Endothelial cell of umbilical vein (primary cell): ENCODE measurements at regions not wholly inside any gene's neighbourhood (a gene's known extent, or its start where the extent isn't known, plus 50 kb on each side); places are given as distances from the start of the nearest gene placed in this dataset.

Experiments used
- BruUV-seq: library from RNA; stranded (reverse); fragments of 400-500 nt; replicated peaks from 2 replicates; lab custom pipeline; 2021; lab: Mats Ljungman, UMichigan
- CTCF ChIA-PET: fragments of 300-600, 350-600 bp; sonication (Branson Sonifier 250); formaldehyde crosslinking; loops from one replicate; lab custom pipeline; 2021; ENCODE audit warnings: antibody characterized with exemption, inconsistent platforms; lab: Charles Lee
- POLR2A ChIA-PET: fragments of 300-600, 350-600 bp; sonication (Branson Sonifier 250); formaldehyde crosslinking; loops from one replicate; lab custom pipeline; 2021; ENCODE audit warnings: antibody characterized with exemption, inconsistent platforms; lab: Charles Lee
- DNase-seq: peaks from one replicate; pipeline ENCODE4 v3.0.0-alpha.2; 2011; ENCODE audit warnings: low read depth, low spot score
- FAIRE-seq: peaks from 2 replicates; lab custom pipeline; 2011; peaks lifted over from hg19 to GRCh38; lab: Jason Lieb, UNC
- H2AFZ ChIP-seq: 2 replicates; pipeline ENCODE4 v1.6.0; 2012; ENCODE audit warnings: low read depth, low read length, control low read depth, inconsistent platforms
- H3K27ac ChIP-seq: 2 replicates; pipeline ENCODE4 v1.5.1; 2011; ENCODE audit warnings: low read depth, mild to moderate bottlenecking, control low read depth, low read length, moderate library complexity; ENCODE audit not compliant: insufficient read depth
- H3K27me3 ChIP-seq, 2 experiments: 2 replicates each; pipeline versions ENCODE4 v1.6.0 to v1.6.1; 2011; ENCODE audit warnings: low read length in 2 of 2, mixed read lengths in 1 of 2; ENCODE audit not compliant: control insufficient read depth in 2 of 2, insufficient read depth in 2 of 2
- H3K36me3 ChIP-seq, 2 experiments: 2 replicates in 1 of 2; 3 replicates in 1 of 2; pipeline ENCODE4 v1.5.1; 2011; ENCODE audit warnings: low read length in 2 of 2, mild to moderate bottlenecking in 1 of 2, moderate library complexity in 1 of 2; ENCODE audit not compliant: control insufficient read depth in 2 of 2, insufficient read depth in 2 of 2; ENCODE audit errors: extremely low read depth in 1 of 2
- H3K4me1 ChIP-seq: 3 replicates; pipeline ENCODE4 v1.5.1; 2011; ENCODE audit warnings: mild to moderate bottlenecking, low read length; ENCODE audit not compliant: control insufficient read depth, insufficient read depth; ENCODE audit errors: extremely low read depth
- H3K4me2 ChIP-seq: 2 replicates; pipeline ENCODE4 v1.6.1; 2011; ENCODE audit warnings: low read length, control low read depth, mixed read lengths; ENCODE audit not compliant: insufficient read depth
- H3K4me3 ChIP-seq, 3 experiments: fragments of 200-600 bp in 1 of 3; sonication (generic), shearing (Covaris generic) in 1 of 3; replicated peaks in 1 of 3; 2 replicates each; pipeline ENCODE4 v1.5.1; 2011 to 2016; ENCODE audit warnings: control low read depth in 3 of 3, low read length in 3 of 3, mild to moderate bottlenecking in 2 of 3, inconsistent platforms in 1 of 3, low read depth in 1 of 3, moderate library complexity in 1 of 3; ENCODE audit not compliant: insufficient read depth in 1 of 3
- H3K79me2 ChIP-seq: 2 replicates; pipeline ENCODE4 v1.6.0; 2012; ENCODE audit warnings: low read length, inconsistent platforms; ENCODE audit not compliant: control insufficient read depth, insufficient read depth
- H3K9ac ChIP-seq: replicated peaks from 2 replicates; pipeline ENCODE3; 2011; ENCODE audit warnings: low read length, control low read depth; ENCODE audit not compliant: insufficient read depth; ENCODE audit errors: extremely low read depth
- H3K9me1 ChIP-seq: replicated peaks from 3 replicates; pipeline ENCODE4 v1.6.0; 2011; ENCODE audit warnings: mild to moderate bottlenecking, low read length; ENCODE audit not compliant: control insufficient read depth, insufficient read depth; ENCODE audit errors: extremely low read depth
- H3K9me3 ChIP-seq: replicated peaks from 2 replicates; pipeline ENCODE4 v1.5.1; 2012; ENCODE audit warnings: low read length, inconsistent platforms; ENCODE audit not compliant: control insufficient read depth, insufficient read depth
- H4K20me1 ChIP-seq: replicated peaks from 2 replicates; pipeline ENCODE3; 2011; ENCODE audit warnings: mild to moderate bottlenecking, low read length; ENCODE audit not compliant: control insufficient read depth, insufficient read depth; ENCODE audit errors: extremely low read depth
- CTCF ChIP-seq, 2 donors: IDR thresholded peaks; 1 replicate in 1 of 2; 2 replicates in 1 of 2; pipeline ENCODE4 v1.5.1; 2011; ENCODE audit warnings: low read length in 2 of 2, mild to moderate bottlenecking in 2 of 2, moderate library complexity in 2 of 2, control low read depth in 1 of 2, inconsistent platforms in 1 of 2, low read depth in 1 of 2; ENCODE audit not compliant: insufficient read depth in 1 of 2; ENCODE audit errors: extremely low read depth in 1 of 2
- EZH2 ChIP-seq: IDR thresholded peaks from 2 replicates; pipeline ENCODE4 v1.6.1; 2012; ENCODE audit warnings: borderline replicate concordance, low read depth, mild to moderate bottlenecking, moderate library complexity, low read length, inconsistent platforms; ENCODE audit not compliant: severe bottlenecking
- FOS ChIP-seq: IDR thresholded peaks from 2 replicates; pipeline ENCODE4 v1.6.1; 2011; ENCODE audit warnings: mild to moderate bottlenecking, low read length, moderate library complexity, borderline replicate concordance; ENCODE audit not compliant: insufficient read depth
- GATA2 ChIP-seq: IDR thresholded peaks from 2 replicates; pipeline ENCODE4 v1.7.0; 2011; ENCODE audit warnings: low read depth, mild to moderate bottlenecking, moderate library complexity, mixed read lengths, low read length; ENCODE audit not compliant: insufficient read length, insufficient read depth
- JUN ChIP-seq: IDR thresholded peaks from 2 replicates; pipeline ENCODE4 v1.6.1; 2011; ENCODE audit warnings: borderline replicate concordance, low read depth; ENCODE audit not compliant: insufficient read length, insufficient read depth
- MAX ChIP-seq: IDR thresholded peaks from 2 replicates; pipeline ENCODE4 v1.6.1; 2011; ENCODE audit not compliant: insufficient read depth, insufficient read length
- MYC ChIP-seq: IDR thresholded peaks from one replicate; pipeline ENCODE4 v1.6.1; 2011; ENCODE audit warnings: mild to moderate bottlenecking, low read depth, low read length
- POLR2A ChIP-seq: IDR thresholded peaks from 2 replicates; pipeline ENCODE4 v1.6.1; 2012; ENCODE audit warnings: low read depth, mild to moderate bottlenecking, control low read depth, low read length
- POLR2AphosphoS5 ChIP-seq: IDR thresholded peaks from 2 replicates; pipeline ENCODE4 v1.6.1; 2012; ENCODE audit warnings: low read depth, mild to moderate bottlenecking, control low read depth, low read length, moderate library complexity; ENCODE audit not compliant: insufficient read depth
- dilution Hi-C: fragments of 300-500 bp; cut with MboI; formaldehyde crosslinking; loops from one replicate; pipeline ENCODE4 v1.15.0; 2019; ENCODE audit warnings: low sequenced_read_pairs; ENCODE audit not compliant: extremely low pct_ligation_motif_present
- intact Hi-C: fragments of 100-400 bp; cut with micrococcal nuclease; formaldehyde crosslinking; loops from one replicate; pipeline ENCODE4 v1.10.0; 2022

- TF ChIP-seq JUN: no peak
- TF ChIP-seq MYC: no peak
- no peak for TF ChIP-seq FOS
- TF ChIP-seq POLR2AphosphoS5: no peak
- Histone ChIP-seq H2AFZ (no peak overlapping the region), H4K20me1 (no peaks in the 10 kb centered on the region), H3K27ac (no peak overlapping the region), H3K4me2 (no peak overlapping the region), H3K9ac (no peak overlapping the region), H3K27me3 (no peaks in the 10 kb centered on the region), H3K9me3 (no peaks in the 10 kb centered on the region), H3K79me2 (no peaks in the 10 kb centered on the region), H3K36me3 (no peaks in the 10 kb centered on the region), H3K9me1 (no peaks in the 10 kb centered on the region), H3K4me3 (no peak overlapping the region), H3K4me1 (no peaks in the 10 kb centered on the region)
- DNase-seq (no peak), FAIRE-seq (no peak)
- BruUV-seq: no TSS peak
- CTCF ChIA-PET: interaction anchor here (0.6 to 8.1 kb wide), 2 partner anchors 251 to 849 kb away, joined by 3 to 670 read pairs; partner anchors contain the start of genes GLUL and TEDDM1
- intact Hi-C loops (no loop called here), dilution Hi-C loops (no loop called here)
- POLR2A ChIA-PET: interaction anchor here (1.1 kb wide), 1 partner anchor 247 kb away, joined by 3 read pairs; the partner anchor contains the start of gene GLUL
These were observed 83.9 kb upstream of the ZNF648 start for GRCh38 chr1:182145441-182145840.

- TF ChIP-seq MAX: no peak
- TF ChIP-seq CTCF (IDR thresholded peaks at IDR 0.05; ENCODE audit: extremely low read depth in 1 of 2, insufficient read depth in 1 of 2, low read depth in 1 of 2, low read length in 2 of 2): no peak
- no peak for TF ChIP-seq POLR2AphosphoS5
- no peak for TF ChIP-seq EZH2
- no peak for TF ChIP-seq GATA2
- no peak for TF ChIP-seq MYC
- no peak for TF ChIP-seq POLR2A
- TF ChIP-seq JUN: no peak
- TF ChIP-seq FOS: no peak
- Histone ChIP-seq H3K36me3 (no peaks in the 10 kb centered on the region), H3K27me3 (no peaks in the 10 kb centered on the region), H3K4me2 (no peak overlapping the region), H3K9me3 (no peaks in the 10 kb centered on the region), H3K4me1 (no peaks in the 10 kb centered on the region), H3K27ac (no peak overlapping the region), H3K9me1 (no peaks in the 10 kb centered on the region), H4K20me1 (no peaks in the 10 kb centered on the region), H3K79me2 (no peaks in the 10 kb centered on the region), H3K4me3 (no peak overlapping the region), H3K9ac (no peak overlapping the region), H2AFZ (no peak overlapping the region)
- dilution Hi-C loops (no loop called here), intact Hi-C loops (no loop called here)
- no TSS peak for BruUV-seq
- CTCF ChIA-PET: interaction anchor here (0.9 to 8.1 kb wide), 6 partner anchors 24 to 666 kb away, joined by 3 to 670 read pairs (median 15); partner anchors contain the start of genes GLUL and TEDDM1
- DNase-seq: no peak
- no peak for FAIRE-seq
- POLR2A ChIA-PET: interaction anchor here (1.1 to 1.7 kb wide), 2 partner anchors 247 kb away, joined by 3 to 16 read pairs; partner anchors contain the start of gene GLUL
These were observed 83.1 kb upstream of the ZNF648 start for GRCh38 chr1:182144646-182145030.
